Esophagus muscularis mucosa (tissue), 4 donors: ENCODE measurements at regions not wholly inside any gene's neighbourhood (a gene's known extent, or its start where the extent isn't known, plus 50 kb on each side); places are given as distances from the start of the nearest gene placed in this dataset.

Source experiments
- EP300 ChIP-seq: sonication (generic); formaldehyde crosslinking; IDR thresholded peaks from one replicate; pipeline ENCODE4 v1.6.1; 2017; ENCODE audit warnings: antibody characterized with exemption
- POLR2AphosphoS5 ChIP-seq, 2 donors: sonication (generic); formaldehyde crosslinking; IDR thresholded peaks; one replicate each; pipeline ENCODE4 v1.6.1; 2017; ENCODE audit warnings: antibody characterized with exemption in 2 of 2
- TF ChIP-seq, protein P1 (sequence below), 3 experiments: fragments of 200-600 bp in 2 of 3; fragments of 450-650 bp in 1 of 3; sonication (generic) in 2 of 3; IDR thresholded peaks; one replicate each; pipeline ENCODE4 v1.5.1; 2017 to 2019; ENCODE audit warnings: antibody characterized with exemption in 3 of 3, mild to moderate bottlenecking in 2 of 3, moderate library complexity in 1 of 3

GRCh38 chr1:240008298-240008697 is 83.4 kb upstream of the FMN2 start:
- TF ChIP-seq, protein P1, sequence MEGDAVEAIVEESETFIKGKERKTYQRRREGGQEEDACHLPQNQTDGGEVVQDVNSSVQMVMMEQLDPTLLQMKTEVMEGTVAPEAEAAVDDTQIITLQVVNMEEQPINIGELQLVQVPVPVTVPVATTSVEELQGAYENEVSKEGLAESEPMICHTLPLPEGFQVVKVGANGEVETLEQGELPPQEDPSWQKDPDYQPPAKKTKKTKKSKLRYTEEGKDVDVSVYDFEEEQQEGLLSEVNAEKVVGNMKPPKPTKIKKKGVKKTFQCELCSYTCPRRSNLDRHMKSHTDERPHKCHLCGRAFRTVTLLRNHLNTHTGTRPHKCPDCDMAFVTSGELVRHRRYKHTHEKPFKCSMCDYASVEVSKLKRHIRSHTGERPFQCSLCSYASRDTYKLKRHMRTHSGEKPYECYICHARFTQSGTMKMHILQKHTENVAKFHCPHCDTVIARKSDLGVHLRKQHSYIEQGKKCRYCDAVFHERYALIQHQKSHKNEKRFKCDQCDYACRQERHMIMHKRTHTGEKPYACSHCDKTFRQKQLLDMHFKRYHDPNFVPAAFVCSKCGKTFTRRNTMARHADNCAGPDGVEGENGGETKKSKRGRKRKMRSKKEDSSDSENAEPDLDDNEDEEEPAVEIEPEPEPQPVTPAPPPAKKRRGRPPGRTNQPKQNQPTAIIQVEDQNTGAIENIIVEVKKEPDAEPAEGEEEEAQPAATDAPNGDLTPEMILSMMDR (IDR thresholded peaks at IDR 0.05): no peak
- TF ChIP-seq POLR2AphosphoS5 (IDR thresholded peaks at IDR 0.05) (no peak), EP300 (no peak)
